ENCODE measurements at regions not wholly inside any gene's neighbourhood (a gene's known extent, or its start where the extent isn't known, plus 50 kb on each side); places are given as distances from the start of the nearest gene placed in this dataset.

- Mint-ChIP-seq H3K27ac (no peak overlapping the region), H3K4me3 (ENCODE audit: low read depth) (no peak overlapping the region), H3K4me1 (ENCODE audit: low read depth) (peaks cover 3% of the 10 kb centered on the region)
Measured at GRCh38 chr5:74035521-74035937, 409.5 kb downstream of the ARHGEF28 start.

GRCh38 chr5:74034733-74035132 is 408.7 kb downstream of the ARHGEF28 start:
- Mint-ChIP-seq H3K4me1 (ENCODE audit: low read depth) (peaks cover 3% of the 10 kb centered on the region), H3K36me3 (ENCODE audit: insufficient read depth) (no peaks in the 10 kb centered on the region), H3K9me3 (ENCODE audit: low read depth) (no peaks in the 10 kb centered on the region), H3K27me3 (peaks cover 6% of the 10 kb centered on the region), H3K4me3 (ENCODE audit: low read depth) (no peak overlapping the region), H3K27ac (no peak overlapping the region)
- TF ChIP-seq, protein P1, sequence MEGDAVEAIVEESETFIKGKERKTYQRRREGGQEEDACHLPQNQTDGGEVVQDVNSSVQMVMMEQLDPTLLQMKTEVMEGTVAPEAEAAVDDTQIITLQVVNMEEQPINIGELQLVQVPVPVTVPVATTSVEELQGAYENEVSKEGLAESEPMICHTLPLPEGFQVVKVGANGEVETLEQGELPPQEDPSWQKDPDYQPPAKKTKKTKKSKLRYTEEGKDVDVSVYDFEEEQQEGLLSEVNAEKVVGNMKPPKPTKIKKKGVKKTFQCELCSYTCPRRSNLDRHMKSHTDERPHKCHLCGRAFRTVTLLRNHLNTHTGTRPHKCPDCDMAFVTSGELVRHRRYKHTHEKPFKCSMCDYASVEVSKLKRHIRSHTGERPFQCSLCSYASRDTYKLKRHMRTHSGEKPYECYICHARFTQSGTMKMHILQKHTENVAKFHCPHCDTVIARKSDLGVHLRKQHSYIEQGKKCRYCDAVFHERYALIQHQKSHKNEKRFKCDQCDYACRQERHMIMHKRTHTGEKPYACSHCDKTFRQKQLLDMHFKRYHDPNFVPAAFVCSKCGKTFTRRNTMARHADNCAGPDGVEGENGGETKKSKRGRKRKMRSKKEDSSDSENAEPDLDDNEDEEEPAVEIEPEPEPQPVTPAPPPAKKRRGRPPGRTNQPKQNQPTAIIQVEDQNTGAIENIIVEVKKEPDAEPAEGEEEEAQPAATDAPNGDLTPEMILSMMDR (IDR thresholded peaks at IDR 0.05; ENCODE audit: unreplicated experiment) = no peak
- no peak for DNase-seq (ENCODE audit: low spot score, unreplicated experiment)

More at GRCh38 chr5:74035521-74035937, 409.5 kb downstream of the ARHGEF28 start:
- Mint-ChIP-seq H3K9me3 (ENCODE audit: low read depth) (no peaks in the 10 kb centered on the region), H3K36me3 (ENCODE audit: insufficient read depth) (no peaks in the 10 kb centered on the region), H3K27me3 (peaks cover 2% of the 10 kb centered on the region)
- no peak for DNase-seq (ENCODE audit: low spot score, unreplicated experiment)
- TF ChIP-seq, protein P1 (IDR thresholded peaks at IDR 0.05; ENCODE audit: unreplicated experiment) = peak; percentile 22

DNA sequence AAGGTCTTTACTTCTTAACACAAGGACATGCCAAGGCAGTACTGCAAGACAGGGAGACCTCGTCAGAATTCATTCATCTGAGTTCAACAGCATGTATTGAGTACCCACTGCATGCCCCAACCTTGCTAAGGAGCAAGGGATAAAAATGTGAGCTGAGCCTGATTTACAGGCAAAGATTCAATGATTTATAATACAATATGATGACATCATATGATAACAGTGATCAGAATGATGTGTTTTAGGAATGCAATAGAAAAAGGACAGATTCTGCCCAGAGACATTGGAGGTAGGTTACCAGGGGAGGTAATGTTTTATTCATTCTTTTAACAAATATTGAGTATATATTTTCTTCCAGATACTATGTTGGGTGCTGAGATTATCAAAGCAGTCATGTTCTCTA is 406.6 kb downstream of the ARHGEF28 start:
- Mint-ChIP-seq H3K4me1 (ENCODE audit: low read depth) (peaks cover 3% of the 10 kb centered on the region), H3K9me3 (ENCODE audit: low read depth) (no peaks in the 10 kb centered on the region), H3K27me3 (peaks cover 6% of the 10 kb centered on the region), H3K36me3 (ENCODE audit: insufficient read depth) (no peaks in the 10 kb centered on the region), H3K27ac (no peak overlapping the region), H3K4me3 (ENCODE audit: low read depth) (no peak overlapping the region)
- DNase-seq (ENCODE audit: low spot score, unreplicated experiment) = no peak
- TF ChIP-seq, protein P1 (IDR thresholded peaks at IDR 0.05; ENCODE audit: unreplicated experiment) = no peak

GRCh38 chr5:74031536-74031935 is 405.5 kb downstream of the ARHGEF28 start:
- peaks cover 6% of the 10 kb centered on the region for H3K27me3 Mint-ChIP-seq
- DNase-seq (ENCODE audit: low spot score, unreplicated experiment) = no peak
- no peak overlapping the region for H3K4me3 Mint-ChIP-seq (ENCODE audit: low read depth)
- peaks cover 3% of the 10 kb centered on the region for H3K4me1 Mint-ChIP-seq (ENCODE audit: low read depth)
- TF ChIP-seq, protein P1 (IDR thresholded peaks at IDR 0.05; ENCODE audit: unreplicated experiment) = no peak
- H3K27ac Mint-ChIP-seq = no peak overlapping the region
- H3K9me3 Mint-ChIP-seq (ENCODE audit: low read depth) = no peaks in the 10 kb centered on the region
- no peaks in the 10 kb centered on the region for H3K36me3 Mint-ChIP-seq (ENCODE audit: insufficient read depth)

GRCh38 chr5:74030821-74031220 is 404.8 kb downstream of the ARHGEF28 start:
- H3K9me3 Mint-ChIP-seq (ENCODE audit: low read depth) = no peaks in the 10 kb centered on the region
- DNase-seq (ENCODE audit: low spot score, unreplicated experiment) = no peak
- no peak overlapping the region for H3K27ac Mint-ChIP-seq
- peaks cover 3% of the 10 kb centered on the region for H3K4me1 Mint-ChIP-seq (ENCODE audit: low read depth)
- peaks cover 6% of the 10 kb centered on the region for H3K27me3 Mint-ChIP-seq
- TF ChIP-seq, protein P1 (IDR thresholded peaks at IDR 0.05; ENCODE audit: unreplicated experiment) = no peak
- no peaks in the 10 kb centered on the region for H3K36me3 Mint-ChIP-seq (ENCODE audit: insufficient read depth)
- H3K4me3 Mint-ChIP-seq (ENCODE audit: low read depth) = no peak overlapping the region
